IPS-15b (cell line): ENCODE measurements at regions not wholly inside any gene's neighbourhood (a gene's known extent, or its start where the extent isn't known, plus 50 kb on each side); places are given as distances from the start of the nearest gene placed in this dataset.

Experiments used
- H3K27me3 ChIP-seq: one replicate; pipeline ENCODE4 v1.6.1; 2013; ENCODE audit warnings: low read length; ENCODE audit not compliant: control insufficient read depth, insufficient read depth
- H3K36me3 ChIP-seq: one replicate; pipeline ENCODE4 v1.6.1; 2013; ENCODE audit warnings: low read length; ENCODE audit not compliant: control insufficient read depth, insufficient read depth
- H3K4me1 ChIP-seq: one replicate; pipeline ENCODE4 v1.6.1; 2013; ENCODE audit warnings: mild to moderate bottlenecking, low read length; ENCODE audit not compliant: control insufficient read depth, insufficient read depth
- H3K4me3 ChIP-seq: one replicate; pipeline ENCODE4 v1.5.1; 2013; ENCODE audit warnings: low read depth, low read length
- H3K9ac ChIP-seq: one replicate; pipeline ENCODE4 v1.6.1; 2013; ENCODE audit warnings: low read depth, mild to moderate bottlenecking, low read length
- H3K9me3 ChIP-seq: one replicate; pipeline ENCODE4 v1.6.1; 2013; ENCODE audit warnings: mild to moderate bottlenecking, low read length; ENCODE audit not compliant: control insufficient read depth, insufficient read depth

GRCh38 chr5:92562065-92562464 is 1019.0 kb downstream of the NR2F1-AS1 start:
- no peaks in the 10 kb centered on the region for H3K27me3 ChIP-seq
- peaks cover 2% of the 10 kb centered on the region for H3K4me1 ChIP-seq
- no peak overlapping the region for H3K4me3 ChIP-seq

GRCh38 chr5:92561411-92561959 is 1019.5 kb downstream of the NR2F1-AS1 start:
- H3K4me3 ChIP-seq = no peak overlapping the region
- no peak overlapping the region for H3K9ac ChIP-seq
- peaks cover 2% of the 10 kb centered on the region for H3K4me1 ChIP-seq
- no peaks in the 10 kb centered on the region for H3K27me3 ChIP-seq
- H3K36me3 ChIP-seq = no peaks in the 10 kb centered on the region
- no peaks in the 10 kb centered on the region for H3K9me3 ChIP-seq

More at GRCh38 chr5:92562065-92562464, 1019.0 kb downstream of the NR2F1-AS1 start:
- H3K9me3 ChIP-seq = no peaks in the 10 kb centered on the region
- H3K36me3 ChIP-seq = no peaks in the 10 kb centered on the region
- no peak overlapping the region for H3K9ac ChIP-seq

GRCh38 chr5:92560698-92561401 is 1020.2 kb downstream of the NR2F1-AS1 start:
- no peak overlapping the region for H3K4me3 ChIP-seq
- H3K9ac ChIP-seq = no peak overlapping the region
- H3K36me3 ChIP-seq = no peaks in the 10 kb centered on the region
- no peaks in the 10 kb centered on the region for H3K27me3 ChIP-seq
- H3K4me1 ChIP-seq = peaks cover 2% of the 10 kb centered on the region
- H3K9me3 ChIP-seq = no peaks in the 10 kb centered on the region

- peaks cover 2% of the 10 kb centered on the region for H3K4me1 ChIP-seq
- no peak overlapping the region for H3K9ac ChIP-seq
- no peaks in the 10 kb centered on the region for H3K27me3 ChIP-seq
- H3K9me3 ChIP-seq = no peaks in the 10 kb centered on the region
- no peaks in the 10 kb centered on the region for H3K36me3 ChIP-seq
- no peak overlapping the region for H3K4me3 ChIP-seq
Measured at GRCh38 chr5:92559781-92560180, 1021.2 kb downstream of the NR2F1-AS1 start.

- Histone ChIP-seq H3K36me3 (no peaks in the 10 kb centered on the region), H3K9me3 (no peaks in the 10 kb centered on the region), H3K4me3 (no peak overlapping the region), H3K9ac (no peak overlapping the region), H3K27me3 (no peaks in the 10 kb centered on the region), H3K4me1 (peaks cover 2% of the 10 kb centered on the region)
Measured at GRCh38 chr5:92559331-92559730, 1021.7 kb downstream of the NR2F1-AS1 start.

GRCh38 chr5:92556747-92557146 is 1024.3 kb downstream of the NR2F1-AS1 start:
- peaks cover 2% of the 10 kb centered on the region for H3K4me1 ChIP-seq
- no peak overlapping the region for H3K4me3 ChIP-seq
- no peaks in the 10 kb centered on the region for H3K27me3 ChIP-seq
- no peaks in the 10 kb centered on the region for H3K9me3 ChIP-seq
- no peak overlapping the region for H3K9ac ChIP-seq
- no peaks in the 10 kb centered on the region for H3K36me3 ChIP-seq

GRCh38 chr5:92554447-92555085 is 1026.5 kb downstream of the NR2F1-AS1 start:
- Histone ChIP-seq H3K27me3 (no peaks in the 10 kb centered on the region), H3K9ac (no peak overlapping the region), H3K4me3 (no peak overlapping the region), H3K36me3 (no peaks in the 10 kb centered on the region), H3K9me3 (no peaks in the 10 kb centered on the region), H3K4me1 (no peaks in the 10 kb centered on the region)

- H3K4me3 ChIP-seq = no peak overlapping the region
Measured at GRCh38 chr5:92553326-92553725, 1027.7 kb downstream of the NR2F1-AS1 start.

GRCh38 chr5:92552206-92553160 is 1028.5 kb downstream of the NR2F1-AS1 start:
- Histone ChIP-seq H3K36me3 (no peaks in the 10 kb centered on the region), H3K27me3 (no peaks in the 10 kb centered on the region), H3K4me3 (no peak overlapping the region), H3K4me1 (no peaks in the 10 kb centered on the region), H3K9ac (no peak overlapping the region), H3K9me3 (no peaks in the 10 kb centered on the region)

More at GRCh38 chr5:92553326-92553725, 1027.7 kb downstream of the NR2F1-AS1 start:
- Histone ChIP-seq H3K9ac (no peak overlapping the region), H3K36me3 (no peaks in the 10 kb centered on the region), H3K4me1 (no peaks in the 10 kb centered on the region), H3K27me3 (no peaks in the 10 kb centered on the region), H3K9me3 (no peaks in the 10 kb centered on the region)

- Histone ChIP-seq H3K27me3 (no peaks in the 10 kb centered on the region), H3K9me3 (no peaks in the 10 kb centered on the region), H3K36me3 (no peaks in the 10 kb centered on the region)
Measured at GRCh38 chr5:92548346-92548745, 1032.7 kb downstream of the NR2F1-AS1 start.

GRCh38 chr5:92544596-92544995 is 1036.4 kb downstream of the NR2F1-AS1 start:
- no peak overlapping the region for H3K9ac ChIP-seq
- H3K4me1 ChIP-seq = no peaks in the 10 kb centered on the region
- H3K36me3 ChIP-seq = no peaks in the 10 kb centered on the region
- H3K9me3 ChIP-seq = no peaks in the 10 kb centered on the region
- H3K4me3 ChIP-seq = no peak overlapping the region
- H3K27me3 ChIP-seq = no peaks in the 10 kb centered on the region

More at GRCh38 chr5:92548346-92548745, 1032.7 kb downstream of the NR2F1-AS1 start:
- H3K4me3 ChIP-seq = no peak overlapping the region
- H3K4me1 ChIP-seq = no peaks in the 10 kb centered on the region
- no peak overlapping the region for H3K9ac ChIP-seq
